ENCODE measurements at regions not wholly inside any gene's neighbourhood (a gene's known extent, or its start where the extent isn't known, plus 50 kb on each side); places are given as distances from the start of the nearest gene placed in this dataset.

GRCh38 chr17:77454242-77455095 is 313.7 kb downstream of the SEC14L1 start:
- TF ChIP-seq CTCF (IDR thresholded peaks at IDR 0.05) (no peak), POLR2A (IDR thresholded peaks at IDR 0.05) (no peak)

Measured in breast epithelium (tissue), 3 donors.